Activated CD4-positive, alpha-beta T cell treated with anti-CD3 and anti-CD28 coated beads, Interleukin-2, Interleukin-4, amounts not matched to agents 100 ng/mL and 50 ng/mL, durations not matched to agents 16 hours and 8 hours (primary cell): ENCODE measurements at regions not wholly inside any gene's neighbourhood (a gene's known extent, or its start where the extent isn't known, plus 50 kb on each side); places are given as distances from the start of the nearest gene placed in this dataset.
"Not testable (repeated sequence)": the region's sequence is repeated elsewhere in the genome, so short reads cannot be mapped to it uniquely, and the experiment has no call there.

Experiments
- DNase-seq: peaks from one replicate; pipeline ENCODE4 v3.0.0-alpha.2; 2020; ENCODE audit warnings: low spot score

DNA sequence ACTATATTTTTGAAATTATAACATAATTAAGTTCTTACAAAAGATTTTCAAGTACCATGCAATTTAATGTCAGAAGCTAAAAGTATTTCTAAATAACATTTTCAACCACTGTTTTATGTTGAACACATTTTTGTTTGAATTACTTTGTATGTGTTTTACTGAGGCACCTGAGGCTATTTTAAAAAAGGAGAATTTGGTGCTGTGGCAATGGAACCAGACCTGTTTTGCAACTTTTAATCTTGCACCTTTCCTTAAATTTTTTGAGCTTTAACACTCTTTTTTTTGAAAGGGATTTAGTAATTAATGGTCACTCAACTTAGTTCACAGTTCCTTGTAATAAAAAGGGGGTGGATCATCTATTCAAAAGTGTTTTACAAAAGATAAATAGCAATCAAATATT is 561.6 kb downstream of the ZBBX start:
- no peak for DNase-seq

DNA sequence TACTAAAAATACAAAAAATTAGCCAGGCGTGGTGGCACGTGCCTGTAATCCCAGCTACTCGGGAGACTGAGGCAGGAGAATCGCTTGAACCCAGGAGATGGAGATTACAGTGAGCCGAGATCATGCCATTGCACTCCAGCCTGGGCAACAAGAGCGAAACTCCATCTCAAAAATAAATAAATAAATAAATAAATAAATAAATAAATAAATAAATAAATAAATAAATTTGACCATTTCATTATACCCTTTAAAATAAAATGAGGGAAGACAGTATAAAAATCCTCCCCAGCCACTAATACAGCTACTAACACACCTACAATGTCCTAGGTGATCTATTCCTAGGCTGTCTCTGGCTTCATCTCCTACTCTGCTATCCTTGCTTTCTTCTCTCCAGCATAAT is 562.8 kb downstream of the ZBBX start:
- DNase-seq: not testable (repeated sequence)

DNA sequence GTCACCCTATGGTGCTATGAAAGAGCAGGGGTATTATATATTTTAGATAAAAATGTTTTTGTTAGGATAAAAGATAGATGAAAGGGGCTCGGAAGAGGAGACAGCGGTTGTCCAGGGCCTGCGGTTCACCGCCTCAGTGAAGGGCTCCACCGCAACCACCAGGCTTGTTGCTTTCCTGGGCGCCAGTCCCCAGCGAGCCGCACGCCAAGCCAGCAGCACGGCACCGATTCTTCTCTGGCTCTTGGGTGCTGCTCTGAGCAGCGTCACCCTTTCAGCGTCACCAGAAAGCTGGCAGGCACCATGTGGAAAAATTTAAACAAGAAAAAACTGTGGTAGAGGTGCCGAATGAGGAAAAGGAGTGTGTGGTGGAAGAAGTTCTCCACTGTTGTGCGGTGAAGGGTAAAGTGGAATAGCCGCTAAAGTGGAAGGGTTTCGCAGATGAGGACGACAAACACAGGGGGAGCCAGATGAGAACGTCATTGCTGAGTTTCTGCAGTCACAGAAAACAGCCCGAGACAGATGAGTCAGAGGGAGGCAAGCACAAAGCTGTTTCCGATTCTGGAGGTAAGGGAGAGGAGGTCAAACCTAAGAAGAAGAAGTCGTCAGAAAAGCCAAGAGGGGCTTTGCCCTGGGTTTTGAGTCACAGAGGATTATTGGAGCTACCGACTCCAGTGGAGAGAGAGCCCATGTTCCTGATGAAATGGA is 569.2 kb downstream of the ZBBX start:
- no peak for DNase-seq

DNA sequence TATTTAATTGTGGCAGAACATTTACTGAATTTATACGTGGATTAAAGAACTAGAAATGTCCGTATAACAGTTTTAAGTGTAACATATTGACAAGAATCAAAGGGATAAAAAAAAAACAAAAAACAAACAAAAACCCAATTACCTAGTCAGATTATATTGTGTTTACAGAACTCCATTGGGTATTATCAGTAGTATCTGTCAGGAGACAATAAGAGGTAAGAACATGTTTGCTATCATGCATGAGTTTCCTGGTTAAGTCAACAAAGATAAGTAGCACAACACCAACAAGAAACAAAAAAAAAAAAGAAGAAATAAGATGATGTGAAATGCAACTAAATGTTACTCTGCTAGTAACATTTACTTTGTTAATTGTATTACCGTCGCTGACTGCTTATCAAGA is 570.6 kb downstream of the ZBBX start:
- DNase-seq: no peak

DNA sequence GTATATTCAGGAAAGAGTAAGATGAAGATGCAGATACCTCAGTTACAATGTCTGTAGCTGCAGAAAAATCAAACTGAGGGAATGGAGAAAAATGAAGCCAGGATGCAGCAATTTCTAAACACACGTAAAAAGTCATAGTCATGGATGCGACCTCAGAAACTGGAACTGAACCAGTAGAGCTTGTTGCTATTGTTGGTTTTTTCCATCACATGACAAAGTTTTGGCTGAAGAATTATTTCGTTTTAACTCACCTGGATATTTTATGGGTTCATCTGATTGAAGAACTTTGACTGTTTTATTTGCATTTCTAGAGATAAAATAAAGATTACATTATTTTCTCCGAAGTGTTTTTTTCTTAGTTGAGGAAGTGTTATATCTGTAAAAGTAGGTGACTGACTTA is 591.2 kb downstream of the ZBBX start:
- DNase-seq: no peak

DNA sequence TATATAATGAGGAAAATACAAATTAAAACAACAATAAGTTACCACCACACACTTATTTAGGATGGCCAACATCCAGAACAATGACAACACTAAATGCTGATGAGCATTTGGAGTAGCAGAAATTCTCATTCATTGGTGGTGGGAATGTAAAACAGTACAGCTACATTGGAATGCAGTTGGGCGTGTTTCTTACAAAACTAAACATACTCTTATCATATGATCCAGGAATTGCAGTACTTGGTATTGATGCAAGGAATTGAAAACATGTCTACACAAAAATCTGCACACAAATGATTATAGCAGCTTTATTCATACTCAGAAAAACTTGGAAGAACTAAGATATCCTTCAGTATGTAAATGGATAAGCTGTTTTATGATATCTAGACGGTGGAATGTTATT is 594.2 kb downstream of the ZBBX start:
- DNase-seq: no peak

DNA sequence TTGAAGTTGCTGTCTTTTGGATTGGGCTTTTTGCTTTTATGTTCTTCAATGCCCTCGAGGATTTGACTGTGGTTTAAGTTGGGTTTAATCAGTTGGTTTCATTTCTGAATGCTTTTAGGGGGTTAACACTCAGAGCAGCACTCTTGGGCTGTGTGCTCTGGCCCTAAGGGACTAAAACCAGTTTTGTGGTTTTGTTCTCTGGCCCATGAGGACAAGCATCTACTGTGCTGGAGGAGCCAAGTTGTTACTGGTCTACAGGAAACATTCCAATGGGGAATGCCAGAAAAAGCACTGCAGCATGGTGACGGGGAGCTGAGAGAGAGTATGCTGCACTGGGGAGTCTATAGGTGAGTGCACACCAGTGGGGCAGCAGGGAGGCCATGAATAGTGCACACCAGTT is 596.9 kb downstream of the ZBBX start:
- no peak for DNase-seq

DNA sequence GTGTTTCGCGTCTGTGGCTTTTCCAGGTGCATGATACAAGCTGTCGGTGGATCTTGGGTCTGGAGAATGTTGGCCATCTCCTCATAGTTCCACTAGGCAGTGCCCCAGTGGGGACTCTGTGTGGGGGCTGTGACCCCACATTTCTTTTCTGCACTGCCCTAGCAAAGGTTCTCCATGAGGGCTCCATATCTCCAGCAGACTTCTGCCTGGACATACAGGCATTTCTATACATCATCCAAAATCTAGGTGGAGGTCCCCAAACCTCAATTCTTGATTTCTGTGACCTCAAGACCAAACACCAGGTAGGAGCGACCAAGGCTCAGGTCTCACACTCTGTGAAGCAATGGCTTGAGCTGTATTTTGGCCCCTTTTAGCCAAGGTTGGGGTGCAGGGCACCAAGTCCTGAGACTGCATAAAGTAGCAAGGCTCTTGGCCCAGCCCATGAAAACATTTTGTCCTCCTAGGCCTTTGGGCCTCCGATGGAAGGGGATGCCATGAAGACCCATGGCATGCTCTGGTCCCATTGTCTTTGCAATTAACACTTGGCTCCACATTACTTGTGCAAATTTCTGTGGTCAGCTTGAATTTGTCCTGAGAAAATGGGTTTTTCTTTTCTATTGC is 615.3 kb downstream of the ZBBX start:
- no peak for DNase-seq

DNA sequence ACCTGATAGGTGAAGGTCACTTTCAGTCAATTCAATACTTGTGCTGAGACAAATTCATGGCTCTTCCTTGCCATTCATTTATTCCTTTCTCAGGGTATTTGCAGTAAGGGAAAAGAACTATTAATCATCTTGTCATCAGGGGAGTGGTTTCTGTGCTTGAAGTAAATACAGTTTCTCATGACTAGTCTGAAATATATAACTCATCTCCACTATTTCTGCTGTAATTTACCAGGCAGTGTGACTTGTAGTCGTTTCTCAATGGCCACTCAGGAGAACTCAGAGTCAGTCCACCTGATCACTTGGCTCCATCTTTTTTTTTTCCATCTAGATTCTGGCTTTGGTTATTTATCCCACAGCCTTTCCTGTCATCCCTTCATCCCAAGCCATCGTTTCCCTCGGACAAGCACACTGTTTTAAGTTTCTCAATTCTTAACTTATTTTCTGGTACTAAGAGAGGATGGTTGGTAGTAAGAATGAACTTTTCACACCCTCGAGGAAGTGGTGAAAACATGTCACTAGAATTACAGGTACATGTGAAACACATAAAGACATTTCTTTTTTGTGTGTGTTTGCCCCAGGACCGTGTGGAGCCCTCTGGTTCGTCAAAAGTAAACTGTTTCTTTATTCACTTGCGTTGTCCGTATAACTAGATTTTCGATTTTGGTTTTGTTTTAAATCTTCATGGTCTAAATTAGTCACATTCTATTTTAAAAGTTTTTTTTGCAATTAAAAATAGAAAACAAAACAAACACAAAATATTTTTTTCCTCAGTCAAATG is 620.2 kb downstream of the ZBBX start:
- DNase-seq: no peak

DNA sequence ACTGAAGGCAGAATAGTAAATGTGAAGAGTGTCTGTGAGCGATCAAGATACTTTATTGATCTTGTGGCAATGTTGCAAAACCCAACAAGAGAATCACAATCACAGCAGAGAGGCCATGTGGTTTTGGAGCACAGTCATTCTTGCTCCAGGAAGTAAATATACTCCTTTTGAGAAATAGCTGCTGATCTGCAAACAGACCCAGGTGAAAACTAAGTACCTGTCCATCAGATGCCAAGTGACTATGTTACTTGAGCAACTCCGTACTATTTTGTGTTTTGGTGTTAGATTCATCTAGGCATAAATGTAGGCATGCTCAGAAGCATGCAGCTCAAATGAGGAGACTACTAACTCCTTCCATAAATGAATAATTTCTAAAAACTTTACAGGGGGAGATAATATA is 627.9 kb downstream of the ZBBX start:
- DNase-seq: no peak

DNA sequence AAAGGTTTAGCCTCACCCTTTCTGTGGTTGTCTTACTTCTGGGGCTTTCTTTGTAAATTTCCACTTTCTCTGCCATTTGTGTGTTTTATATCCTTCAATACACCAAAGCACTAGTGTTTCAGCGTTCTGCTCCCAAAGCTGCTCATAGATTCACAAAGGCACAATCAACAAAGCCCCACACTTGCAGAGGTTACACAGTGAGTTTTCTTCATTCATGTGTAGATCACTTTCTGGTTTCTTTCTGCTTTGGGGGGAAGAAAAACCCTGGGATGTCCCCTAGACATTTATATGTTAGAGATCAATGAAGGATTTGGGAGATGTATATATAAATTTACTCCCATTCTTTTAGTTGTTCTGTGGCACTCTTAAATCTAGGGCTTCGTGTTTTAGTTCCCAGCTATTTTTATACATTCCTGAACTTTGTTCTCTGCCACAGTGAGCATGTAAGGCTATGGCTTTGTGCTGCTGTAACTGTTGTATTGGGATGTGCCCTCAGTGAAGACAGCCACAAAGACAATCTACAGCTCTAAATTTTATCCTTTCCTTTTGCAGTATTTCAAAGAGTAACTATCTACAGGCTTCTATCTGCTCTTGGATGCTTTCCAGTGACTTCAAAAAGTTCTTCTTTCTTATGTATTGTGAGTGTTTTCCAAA is 636.5 kb downstream of the ZBBX start:
- no peak for DNase-seq

DNA sequence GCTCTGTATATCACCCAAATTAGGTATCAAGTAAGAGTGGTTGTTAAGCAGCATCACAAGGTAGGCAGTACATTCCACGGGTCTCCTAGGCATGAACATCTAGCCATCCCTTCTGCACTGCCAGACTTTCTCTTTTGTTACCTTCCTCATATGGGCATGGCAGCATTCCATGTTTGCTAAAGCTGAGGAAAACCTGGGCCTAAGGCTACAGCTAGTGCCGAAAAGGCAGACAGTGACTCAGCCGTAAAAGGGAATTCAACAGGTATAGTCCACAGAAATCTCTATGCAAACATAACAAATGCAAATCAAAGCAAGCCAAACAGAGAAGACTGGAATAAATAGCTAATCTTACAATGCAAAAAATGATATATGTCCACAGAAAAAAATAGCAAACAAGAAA is 645.4 kb downstream of the ZBBX start:
- no peak for DNase-seq

DNA sequence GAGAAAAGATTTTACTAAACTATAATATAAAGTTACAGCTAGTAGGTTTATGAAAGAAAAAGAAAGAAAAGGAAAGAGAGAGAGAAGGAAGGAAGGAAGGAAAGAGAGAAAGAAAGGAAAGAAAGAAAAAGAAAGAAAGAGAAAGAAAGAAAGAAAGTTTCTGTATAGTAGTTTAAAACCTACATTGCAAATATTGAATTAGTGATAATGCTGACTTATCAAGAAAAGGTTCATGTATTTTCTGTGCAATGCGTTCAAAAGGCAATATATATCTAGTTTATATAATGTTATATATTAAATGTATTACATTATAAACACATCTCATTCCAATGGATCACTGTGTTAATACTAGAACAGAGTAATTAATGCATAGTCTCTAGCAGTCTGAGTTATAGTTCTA is 648.4 kb downstream of the ZBBX start:
- no peak for DNase-seq

DNA sequence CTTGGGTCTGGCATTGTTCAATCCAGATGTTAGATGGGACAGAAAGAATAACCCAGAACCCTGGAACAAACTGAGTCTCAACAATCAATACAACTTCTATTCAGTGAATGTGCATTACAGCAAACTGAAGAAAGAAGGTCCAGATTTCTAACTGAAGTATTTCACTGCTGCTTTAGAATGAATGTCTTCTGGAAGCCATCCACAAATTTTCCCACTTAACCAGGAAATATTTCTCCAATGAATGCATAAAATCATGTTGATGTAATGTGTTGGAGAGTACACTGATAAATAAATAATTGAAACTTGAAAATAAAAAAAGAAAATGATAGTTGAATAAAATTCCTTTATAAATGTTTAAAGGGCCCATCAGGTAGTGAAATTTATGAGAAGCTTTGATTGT is 658.6 kb downstream of the ZBBX start:
- no peak for DNase-seq

DNA sequence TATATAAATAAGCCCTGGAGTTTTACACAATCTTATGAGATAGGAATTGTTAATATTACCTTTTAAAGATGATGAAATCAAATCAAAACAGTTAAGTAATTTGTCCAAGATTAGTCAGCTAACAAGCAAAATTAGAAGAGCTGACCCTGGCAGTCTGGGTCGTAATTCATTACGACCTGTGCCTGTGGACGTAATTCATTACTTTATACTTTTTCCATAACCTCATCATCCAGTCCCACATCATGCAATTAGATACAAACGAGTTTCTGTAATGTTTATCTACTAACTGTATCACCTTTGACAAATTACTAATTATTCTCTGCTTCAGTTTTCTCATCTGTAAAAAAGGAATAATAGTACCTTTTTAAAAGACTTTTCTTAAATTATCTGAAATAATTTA is 665.9 kb downstream of the ZBBX start:
- DNase-seq: no peak

DNA sequence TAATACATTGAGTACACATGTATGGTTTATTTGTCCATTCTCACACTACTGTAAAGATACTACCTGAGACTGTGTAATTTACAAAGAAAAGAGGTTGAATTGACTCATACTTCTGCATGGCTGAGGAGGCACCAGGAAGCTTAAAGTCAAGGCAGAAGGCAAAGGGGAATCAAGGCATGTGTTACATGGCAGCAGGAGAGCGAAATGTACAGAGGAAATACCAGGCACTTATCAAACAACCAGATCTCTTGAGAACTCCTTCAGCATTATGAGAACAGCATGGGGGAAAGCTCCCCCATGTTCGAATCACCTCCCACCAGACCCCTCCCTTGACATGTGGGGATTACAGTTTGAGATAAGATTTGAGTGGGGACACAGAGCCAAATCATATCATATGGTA is 666.3 kb downstream of the ZBBX start:
- DNase-seq: no peak

DNA sequence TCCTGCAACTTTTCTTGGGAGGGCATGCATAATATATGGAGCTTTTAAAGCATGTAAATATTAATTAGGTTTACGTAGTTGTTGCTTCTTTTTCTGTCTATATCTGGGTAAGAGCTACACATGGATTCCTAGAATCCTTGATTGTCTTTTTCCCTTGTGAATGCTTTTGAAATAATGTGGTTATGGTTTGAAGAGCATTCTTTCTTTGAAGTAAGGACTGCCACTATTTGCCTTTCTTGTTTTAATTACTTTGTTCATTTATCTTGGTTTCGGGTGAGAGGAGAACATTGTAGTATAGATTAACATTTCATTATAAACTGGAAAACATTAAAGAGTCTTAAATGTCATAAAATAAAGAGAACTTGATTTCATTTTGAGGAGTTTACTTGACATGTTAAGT is 674.0 kb downstream of the ZBBX start:
- DNase-seq: no peak

DNA sequence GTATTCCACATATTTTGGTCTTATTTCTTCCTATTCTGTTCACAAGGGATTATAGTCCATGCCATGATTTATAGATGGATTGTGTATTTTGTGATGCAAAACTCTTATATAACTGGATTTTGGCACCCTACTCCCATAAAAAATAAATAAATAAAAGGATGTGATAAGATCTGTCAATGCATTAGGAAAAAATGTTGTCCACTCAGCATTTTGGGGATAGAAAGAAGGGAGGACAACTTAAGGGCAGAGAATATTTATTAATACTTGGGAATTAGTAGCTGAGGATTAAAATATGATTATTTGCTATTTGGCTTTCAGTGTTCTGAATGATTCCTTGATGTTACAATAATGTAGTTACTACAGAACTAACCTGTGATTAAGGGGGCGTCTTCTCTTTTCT is 682.6 kb downstream of the ZBBX start:
- DNase-seq: no peak

DNA sequence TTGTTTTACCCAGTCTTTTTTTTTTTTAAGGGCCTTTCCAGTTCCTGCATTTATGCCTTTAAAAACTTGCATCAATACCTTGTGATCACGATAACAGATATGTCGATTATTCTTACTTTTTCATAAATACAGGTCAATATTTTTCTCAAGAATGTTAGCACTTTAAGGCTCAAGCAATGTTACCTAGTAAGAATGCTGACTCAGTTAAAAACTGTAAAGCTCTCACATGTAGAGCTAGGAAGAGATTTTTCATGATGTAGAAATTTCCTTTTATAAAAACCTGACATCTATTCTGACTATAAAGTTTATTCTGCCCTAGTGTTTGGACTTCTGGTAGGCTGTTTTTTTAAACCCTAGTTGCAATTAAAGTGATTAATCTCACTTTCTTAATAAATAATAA is 684.0 kb downstream of the ZBBX start:
- no peak for DNase-seq

DNA sequence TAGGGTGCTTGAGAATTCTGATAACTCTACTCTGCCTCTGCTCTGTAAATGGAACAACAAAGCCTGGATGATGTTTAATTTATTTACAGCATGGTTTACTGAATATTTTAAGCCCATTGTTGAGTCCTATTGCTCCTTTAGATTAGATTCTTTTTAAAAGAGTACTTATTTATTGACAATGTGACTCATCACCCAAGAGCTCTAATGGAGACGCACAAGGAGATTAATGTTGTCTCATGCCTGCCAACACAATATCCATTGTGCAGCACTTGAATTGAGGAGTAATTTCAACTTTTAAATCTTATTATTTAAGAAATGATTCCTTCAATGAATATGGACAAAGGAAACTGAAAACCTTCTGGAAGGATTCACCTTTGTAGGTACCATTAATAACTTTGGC is 691.4 kb downstream of the ZBBX start:
- DNase-seq: no peak

DNA sequence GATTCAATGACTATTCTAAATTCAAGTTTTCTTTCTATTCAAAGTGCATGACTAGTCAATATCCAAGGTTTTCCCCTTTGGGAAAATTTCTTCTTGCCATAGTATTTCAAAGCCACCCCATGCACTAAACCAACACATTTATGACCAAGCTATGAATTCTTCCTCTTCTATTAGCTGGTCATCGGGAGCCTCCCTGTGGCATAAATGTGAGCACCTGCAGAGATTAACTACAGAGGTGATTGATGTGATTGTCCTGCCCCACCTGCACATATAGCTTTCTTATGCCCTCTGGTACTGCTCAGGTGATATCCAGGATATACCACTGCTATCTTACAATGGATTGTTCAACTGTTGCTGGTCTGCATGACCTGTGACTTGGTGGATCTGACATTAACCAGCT is 694.9 kb downstream of the ZBBX start:
- no peak for DNase-seq

DNA sequence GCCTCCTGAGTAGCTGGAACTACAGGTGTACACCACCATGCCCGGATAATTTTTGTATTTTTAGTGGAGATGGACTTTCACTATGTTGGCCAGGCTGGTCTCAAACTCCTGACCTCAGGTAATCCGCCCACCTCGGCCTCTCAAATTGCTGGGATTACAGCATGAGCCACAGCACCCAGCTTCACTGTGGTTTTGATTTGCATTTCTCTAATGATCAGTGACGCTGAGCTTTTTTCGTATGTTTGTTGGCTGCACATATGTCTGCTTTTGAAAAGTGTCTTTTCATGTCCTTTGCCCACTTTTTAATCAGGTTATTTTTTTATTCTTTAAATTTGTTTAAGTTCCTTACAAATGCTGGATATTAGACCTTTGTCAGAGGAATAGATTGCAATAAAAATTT is 696.0 kb downstream of the ZBBX start:
- not testable (repeated sequence) for DNase-seq

DNA sequence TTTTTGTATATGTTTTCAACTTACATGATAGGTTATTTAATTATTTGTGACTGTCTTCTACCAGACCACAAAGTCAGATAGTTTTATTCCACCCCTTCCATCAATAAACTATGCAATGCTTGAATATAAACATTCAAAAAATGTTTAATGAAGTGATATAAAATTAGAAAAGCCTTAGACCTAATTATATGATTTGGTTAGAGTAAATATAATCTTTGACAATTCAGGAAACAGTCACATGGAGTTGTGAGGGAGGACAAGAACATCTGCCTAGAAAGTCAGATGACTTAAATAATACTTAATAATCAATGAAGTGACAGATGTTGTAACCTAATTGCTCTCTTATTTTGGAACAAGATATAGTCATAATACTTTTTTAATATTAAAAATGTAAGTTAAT is 710.3 kb downstream of the ZBBX start:
- DNase-seq: no peak
